NT2/D1 (cell line): ENCODE measurements at regions not wholly inside any gene's neighbourhood (a gene's known extent, or its start where the extent isn't known, plus 50 kb on each side); places are given as distances from the start of the nearest gene placed in this dataset.

Experiments used
- DNase-seq: peaks from one replicate; pipeline ENCODE4 v3.0.0-alpha.2; 2011; ENCODE audit warnings: low read depth, low spot score
- H3K27me3 ChIP-seq: 2 replicates; pipeline ENCODE4 v1.6.0; 2011; ENCODE audit warnings: mild to moderate bottlenecking; ENCODE audit not compliant: insufficient read length, insufficient read depth
- H3K36me3 ChIP-seq: 2 replicates; pipeline ENCODE4 v1.6.1; 2011; ENCODE audit warnings: mild to moderate bottlenecking, low read length, mixed read lengths; ENCODE audit not compliant: insufficient read depth, insufficient read length
- H3K4me1 ChIP-seq: 2 replicates; pipeline ENCODE4 v1.5.1; 2011; ENCODE audit not compliant: insufficient read depth, insufficient read length
- H3K4me3 ChIP-seq: 2 replicates; pipeline ENCODE4 v1.5.1; 2011; ENCODE audit warnings: low read depth; ENCODE audit not compliant: insufficient read length
- H3K9ac ChIP-seq: 2 replicates; pipeline ENCODE4 v1.6.0; 2011; ENCODE audit warnings: low read depth; ENCODE audit not compliant: insufficient read length
- H3K9me3 ChIP-seq: 2 replicates; pipeline ENCODE4 v1.5.1; 2011; ENCODE audit warnings: mild to moderate bottlenecking, low read length; ENCODE audit not compliant: insufficient read depth
- SUZ12 ChIP-seq: IDR thresholded peaks from 2 replicates; pipeline ENCODE4 v1.6.1; 2011; ENCODE audit not compliant: insufficient read length, insufficient read depth; ENCODE audit errors: extremely low read depth
- YY1 ChIP-seq: IDR thresholded peaks from 2 replicates; pipeline ENCODE4 v1.6.1; 2011; ENCODE audit not compliant: insufficient read length, insufficient read depth
- ZNF274 ChIP-seq: IDR thresholded peaks from 2 replicates; pipeline ENCODE4 v1.6.1; 2011; ENCODE audit warnings: mild to moderate bottlenecking, low read depth, low read length

DNA sequence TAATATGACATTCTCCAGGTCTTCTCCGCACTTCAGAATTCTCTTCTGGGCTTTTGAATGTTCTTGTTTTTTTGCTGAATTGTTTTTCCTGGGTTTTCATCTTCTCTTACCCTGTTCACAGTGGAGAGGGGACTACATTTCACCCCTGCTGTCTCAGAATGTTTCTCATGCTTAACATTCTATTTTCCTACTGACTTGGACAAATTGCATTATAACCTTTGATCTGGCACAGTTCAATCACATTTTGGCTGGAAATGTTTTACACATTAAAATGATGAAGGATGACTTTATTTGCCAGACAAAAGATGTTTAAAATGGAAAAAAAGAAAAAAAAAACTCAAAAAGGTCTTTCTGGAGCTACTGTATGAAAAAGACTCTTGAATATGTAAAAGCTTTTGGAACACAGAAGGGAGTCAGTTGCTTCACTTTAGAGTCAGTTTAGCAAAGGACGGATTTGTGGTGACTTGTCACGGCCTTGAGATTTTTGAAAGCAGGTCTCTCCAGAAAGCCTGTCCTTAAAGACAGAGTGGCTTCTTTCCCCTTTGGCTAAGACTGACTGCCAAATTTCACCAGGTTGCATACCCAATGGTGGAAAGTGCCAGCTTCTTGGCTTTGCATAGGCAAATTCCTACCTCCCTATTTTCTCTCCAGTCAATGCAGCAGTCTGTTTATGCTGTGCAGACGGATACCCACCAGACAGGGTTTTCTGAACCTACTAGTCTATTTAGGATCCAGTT, 401.0 kb upstream of the TBL1XR1 start:
- Histone ChIP-seq H3K9ac (no peak overlapping the region), H3K4me3 (no peak overlapping the region), H3K27me3 (no peaks in the 10 kb centered on the region), H3K4me1 (no peaks in the 10 kb centered on the region), H3K36me3 (no peaks in the 10 kb centered on the region), H3K9me3 (no peaks in the 10 kb centered on the region)
- TF ChIP-seq YY1 (no peak), SUZ12 (no peak), ZNF274 (no peak)
- no peak for DNase-seq

DNA sequence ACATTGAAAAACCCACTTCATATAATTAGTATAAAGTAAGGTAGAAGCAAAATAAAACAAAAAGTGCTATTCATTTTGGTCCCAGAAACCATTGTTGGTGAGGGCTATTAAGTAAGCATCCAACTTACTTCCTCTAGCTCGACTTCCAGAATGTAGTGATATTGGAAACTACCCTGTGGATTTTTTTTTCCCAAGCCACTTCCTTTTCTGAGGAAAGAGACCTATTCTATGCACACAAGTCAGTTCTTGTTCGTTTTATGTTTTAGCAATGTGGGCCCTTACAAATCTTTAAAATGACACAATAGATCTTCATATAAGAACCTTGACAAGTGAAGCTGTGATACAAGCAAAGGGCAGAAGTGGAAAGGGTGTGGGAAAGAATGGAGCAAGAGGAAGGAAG, 402.0 kb upstream of the TBL1XR1 start:
- H3K9me3 ChIP-seq: no peaks in the 10 kb centered on the region
- H3K4me1 ChIP-seq: no peaks in the 10 kb centered on the region
- no peak overlapping the region for H3K9ac ChIP-seq
- no peak overlapping the region for H3K4me3 ChIP-seq
- no peak for DNase-seq
- TF ChIP-seq YY1: no peak
- H3K27me3 ChIP-seq: no peaks in the 10 kb centered on the region
- H3K36me3 ChIP-seq: no peaks in the 10 kb centered on the region

DNA sequence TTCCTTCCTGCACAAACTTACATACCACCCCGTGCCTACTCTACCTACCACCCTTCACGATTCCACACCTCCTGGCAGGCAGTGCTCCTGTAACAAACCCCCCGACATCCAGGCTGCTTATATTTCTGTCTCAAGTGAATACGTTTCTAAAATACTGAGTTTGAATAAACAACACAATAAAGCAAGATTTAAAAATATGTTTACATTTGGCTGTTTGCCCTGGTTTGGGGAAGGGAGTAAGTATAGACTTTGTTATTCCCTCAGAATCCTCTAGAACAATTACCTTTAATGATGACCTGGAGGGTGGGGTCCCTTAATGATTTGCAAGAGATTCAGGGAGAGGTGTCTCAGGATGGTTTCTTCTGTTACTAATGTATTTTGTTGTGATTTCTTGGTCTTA, 402.6 kb upstream of the TBL1XR1 start:
- H3K9ac ChIP-seq: no peak overlapping the region
- no peaks in the 10 kb centered on the region for H3K36me3 ChIP-seq
- TF ChIP-seq ZNF274: no peak
- no peak for TF ChIP-seq SUZ12
- TF ChIP-seq YY1: no peak
- no peak for DNase-seq
- H3K4me3 ChIP-seq: no peak overlapping the region
- no peaks in the 10 kb centered on the region for H3K4me1 ChIP-seq
- H3K27me3 ChIP-seq: no peaks in the 10 kb centered on the region
- 0 out of 2 replicates have a peak, but pooled peaks cover 1% of the 10 kb centered on the region for H3K9me3 ChIP-seq

DNA sequence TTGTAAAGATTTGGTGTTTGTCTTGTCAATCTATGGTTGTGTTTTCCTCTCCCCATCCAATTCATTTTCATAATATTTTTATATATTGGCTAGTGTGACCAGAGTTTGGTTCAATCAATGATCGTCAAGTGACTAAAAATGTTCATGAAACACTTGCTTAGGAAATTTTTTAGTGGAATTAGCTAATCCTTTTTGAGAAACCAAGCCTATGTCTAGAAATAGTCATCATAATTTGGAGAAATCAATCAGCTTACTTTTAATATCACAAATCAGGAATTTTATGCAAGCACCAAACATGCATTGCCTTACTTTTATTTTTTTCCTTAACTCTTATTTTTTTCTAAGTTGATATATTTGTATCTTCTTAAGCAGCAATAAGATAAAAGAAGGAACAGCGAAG, 403.1 kb upstream of the TBL1XR1 start:
- Histone ChIP-seq H3K9ac (no peak overlapping the region), H3K9me3 (peaks cover 7% of the 10 kb centered on the region; the same call in 1 of the 2 replicates), H3K4me3 (no peak overlapping the region), H3K27me3 (no peaks in the 10 kb centered on the region), H3K36me3 (no peaks in the 10 kb centered on the region), H3K4me1 (no peaks in the 10 kb centered on the region)
- TF ChIP-seq SUZ12: no peak
- TF ChIP-seq YY1: no peak
- no peak for TF ChIP-seq ZNF274
- no peak for DNase-seq

DNA sequence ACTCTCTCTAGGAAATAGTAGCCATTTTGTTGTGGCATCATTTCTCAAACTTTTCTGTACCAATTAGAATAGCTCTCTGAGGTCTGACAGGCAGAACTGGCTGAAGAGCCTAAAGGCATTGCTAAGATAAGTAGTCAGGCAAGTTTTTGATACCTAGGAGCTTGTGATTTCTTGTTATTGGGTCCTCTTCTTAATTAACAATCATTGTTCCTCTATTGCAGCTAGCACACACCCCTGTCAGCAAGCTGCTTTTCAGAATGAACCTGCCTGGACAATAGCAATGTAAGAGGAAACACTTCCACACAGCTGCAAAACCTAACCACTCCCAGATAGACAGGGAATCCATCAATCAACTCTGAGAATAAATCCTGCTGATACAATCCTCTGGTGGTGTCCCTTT, 403.9 kb upstream of the TBL1XR1 start:
- no peaks in the 10 kb centered on the region for H3K27me3 ChIP-seq
- H3K36me3 ChIP-seq: no peaks in the 10 kb centered on the region
- no peak for TF ChIP-seq ZNF274
- TF ChIP-seq SUZ12: no peak
- peaks cover 8% of the 10 kb centered on the region; the same call in 1 of the 2 replicates for H3K9me3 ChIP-seq
- H3K4me1 ChIP-seq: no peaks in the 10 kb centered on the region
- no peak overlapping the region for H3K9ac ChIP-seq
- H3K4me3 ChIP-seq: no peak overlapping the region
- no peak for DNase-seq

DNA sequence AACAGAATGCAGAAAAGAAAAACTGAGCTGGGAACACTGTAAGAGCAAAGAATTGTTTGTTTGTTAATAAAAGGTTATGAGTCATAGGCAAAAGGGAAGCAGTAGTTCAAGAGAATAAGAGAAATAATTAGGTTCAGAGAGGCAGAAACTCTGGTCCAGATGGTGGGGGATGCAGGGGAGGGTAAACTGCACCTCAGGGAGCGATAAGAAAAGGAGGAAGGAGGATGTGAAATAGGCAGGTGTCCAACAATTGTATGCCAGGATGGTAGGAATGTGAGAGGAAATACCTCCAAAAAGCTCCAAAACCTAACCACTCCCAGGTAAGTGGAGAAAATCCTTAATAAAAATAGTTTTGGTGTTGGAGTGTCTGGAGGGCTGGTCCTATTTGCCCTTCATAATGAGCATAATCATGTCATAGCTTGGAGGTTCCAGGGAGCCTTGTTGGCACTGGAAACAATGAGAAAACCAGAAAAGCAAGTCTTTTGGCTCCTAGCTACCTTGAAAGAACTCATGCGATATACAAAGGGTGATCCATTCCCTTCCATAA, 405.4 kb upstream of the TBL1XR1 start:
- DNase-seq: no peak
- Histone ChIP-seq H3K9ac (no peak overlapping the region), H3K4me1 (no peaks in the 10 kb centered on the region)

DNA sequence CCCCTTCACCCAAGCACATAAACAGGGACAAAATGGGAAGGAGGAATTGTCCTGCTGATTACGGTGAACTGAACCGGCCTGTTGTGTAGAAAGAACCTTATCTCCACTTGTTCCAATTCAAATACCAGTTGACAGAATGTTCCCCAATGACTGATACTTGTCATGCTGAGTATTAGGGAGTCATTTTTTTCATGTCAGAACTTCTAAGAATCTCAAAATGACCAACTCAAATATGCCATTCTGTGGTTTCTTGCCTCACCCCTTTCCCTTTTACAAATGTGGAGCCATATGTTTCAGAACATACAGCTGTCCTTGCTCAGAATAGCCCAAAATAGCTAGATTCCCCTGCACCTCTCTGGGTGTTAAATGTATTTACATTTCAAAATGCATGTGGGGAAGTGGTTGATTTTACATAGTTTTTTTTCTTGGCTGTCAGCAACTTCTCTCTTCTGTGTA, 405.9 kb upstream of the TBL1XR1 start:
- H3K9me3 ChIP-seq: peaks cover 8% of the 10 kb centered on the region; the same call in 1 of the 2 replicates
- no peak for TF ChIP-seq YY1
- TF ChIP-seq ZNF274: no peak
- TF ChIP-seq SUZ12: no peak
- DNase-seq: no peak
- no peaks in the 10 kb centered on the region for H3K4me1 ChIP-seq
- no peaks in the 10 kb centered on the region for H3K27me3 ChIP-seq
- H3K4me3 ChIP-seq: no peak overlapping the region
- H3K9ac ChIP-seq: no peak overlapping the region
- no peaks in the 10 kb centered on the region for H3K36me3 ChIP-seq

More for the DNA sequence above, 405.4 kb upstream of the TBL1XR1 start:
- Histone ChIP-seq H3K36me3 (no peaks in the 10 kb centered on the region), H3K9me3 (peaks cover 8% of the 10 kb centered on the region; the same call in 1 of the 2 replicates), H3K27me3 (no peaks in the 10 kb centered on the region), H3K4me3 (no peak overlapping the region)
- TF ChIP-seq SUZ12 (no peak), YY1 (no peak)

DNA sequence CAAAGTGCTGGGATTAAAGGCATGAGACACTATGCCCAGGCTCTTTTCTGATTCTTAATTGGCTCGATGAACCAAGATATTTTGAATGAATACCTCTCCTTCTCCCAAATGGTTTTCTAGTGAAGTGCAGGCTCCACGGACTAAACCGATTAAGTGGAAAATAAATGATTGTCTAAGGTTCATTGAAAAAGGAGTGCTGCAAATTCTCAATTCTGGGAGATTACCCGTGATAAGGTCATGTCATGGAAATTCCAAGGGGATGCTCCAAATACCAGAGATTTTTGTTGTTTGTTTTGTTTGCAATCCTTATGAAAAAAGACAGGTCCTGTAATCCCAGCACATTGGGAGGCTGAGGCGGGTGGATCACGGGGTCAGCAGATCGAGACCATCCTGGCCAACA, 406.9 kb upstream of the TBL1XR1 start:
- peaks cover 8% of the 10 kb centered on the region; the same call in 1 of the 2 replicates for H3K9me3 ChIP-seq
- TF ChIP-seq ZNF274 (no peak), YY1 (no peak), SUZ12 (no peak)
- no peak overlapping the region for H3K4me3 ChIP-seq
- H3K36me3 ChIP-seq: no peaks in the 10 kb centered on the region
- H3K27me3 ChIP-seq: no peaks in the 10 kb centered on the region
- H3K4me1 ChIP-seq: no peaks in the 10 kb centered on the region
- DNase-seq: no peak
- no peak overlapping the region for H3K9ac ChIP-seq
